ENCODE measurements at regions not wholly inside any gene's neighbourhood (a gene's known extent, or its start where the extent isn't known, plus 50 kb on each side); places are given as distances from the start of the nearest gene placed in this dataset.

DNA sequence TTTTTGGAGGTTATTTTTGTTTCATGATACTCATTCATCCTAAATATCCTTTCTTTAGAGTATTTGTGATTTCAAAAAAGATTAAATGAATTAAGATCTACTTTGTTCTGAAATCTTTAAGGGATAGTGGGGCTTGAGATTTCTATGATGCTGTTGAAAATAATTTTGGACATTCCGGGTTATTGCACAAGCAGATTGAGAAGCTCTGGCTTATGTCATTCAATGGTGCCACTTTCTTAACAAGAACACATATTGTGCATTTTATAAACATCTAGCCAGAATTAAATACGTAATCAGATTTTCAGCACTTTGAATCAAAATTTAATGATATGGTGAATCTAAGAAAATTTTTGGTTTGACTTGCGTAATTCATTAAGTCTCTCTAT lies 207.7 kb upstream of the COL3A1 start:
- Histone ChIP-seq H3K27ac (ENCODE audit: low read depth, low read length) (no peak overlapping the region), H3K4me2 (ENCODE audit: low read depth, low read length, poor library complexity, severe bottlenecking) (no peak overlapping the region), H3K9ac (ENCODE audit: low read length) (no peak overlapping the region), H3K4me3 (ENCODE audit: insufficient read depth, low read length, poor library complexity, severe bottlenecking) (no peak overlapping the region), H4K20me1 (ENCODE audit: low read depth, low read length) (no peaks in the 10 kb centered on the region), H3K36me3 (ENCODE audit: low read length) (no peaks in the 10 kb centered on the region), H3K9me2 (replicated peaks; ENCODE audit: insufficient read depth, low read length) (no peaks in the 10 kb centered on the region), H2AFZ (ENCODE audit: low read depth, low read length, severe bottlenecking) (no peak overlapping the region), H3K9me3 (ENCODE audit: insufficient read depth, low read length) (no peaks in the 10 kb centered on the region), H3F3A (ENCODE audit: insufficient read depth) (no peaks in the 10 kb centered on the region), H3K27me3 (ENCODE audit: low read length) (no peaks in the 10 kb centered on the region), H3K79me2 (ENCODE audit: insufficient read depth, low read length) (no peaks in the 10 kb centered on the region)
- no peak for TF ChIP-seq EZH2phosphoT487 (conservative IDR thresholded peaks at IDR 0.05; ENCODE audit: low read length)
- TF ChIP-seq, protein P1, sequence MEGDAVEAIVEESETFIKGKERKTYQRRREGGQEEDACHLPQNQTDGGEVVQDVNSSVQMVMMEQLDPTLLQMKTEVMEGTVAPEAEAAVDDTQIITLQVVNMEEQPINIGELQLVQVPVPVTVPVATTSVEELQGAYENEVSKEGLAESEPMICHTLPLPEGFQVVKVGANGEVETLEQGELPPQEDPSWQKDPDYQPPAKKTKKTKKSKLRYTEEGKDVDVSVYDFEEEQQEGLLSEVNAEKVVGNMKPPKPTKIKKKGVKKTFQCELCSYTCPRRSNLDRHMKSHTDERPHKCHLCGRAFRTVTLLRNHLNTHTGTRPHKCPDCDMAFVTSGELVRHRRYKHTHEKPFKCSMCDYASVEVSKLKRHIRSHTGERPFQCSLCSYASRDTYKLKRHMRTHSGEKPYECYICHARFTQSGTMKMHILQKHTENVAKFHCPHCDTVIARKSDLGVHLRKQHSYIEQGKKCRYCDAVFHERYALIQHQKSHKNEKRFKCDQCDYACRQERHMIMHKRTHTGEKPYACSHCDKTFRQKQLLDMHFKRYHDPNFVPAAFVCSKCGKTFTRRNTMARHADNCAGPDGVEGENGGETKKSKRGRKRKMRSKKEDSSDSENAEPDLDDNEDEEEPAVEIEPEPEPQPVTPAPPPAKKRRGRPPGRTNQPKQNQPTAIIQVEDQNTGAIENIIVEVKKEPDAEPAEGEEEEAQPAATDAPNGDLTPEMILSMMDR (IDR thresholded peaks at IDR 0.05; ENCODE audit: insufficient read depth, low read length, poor library complexity, severe bottlenecking), result no peak

DNA sequence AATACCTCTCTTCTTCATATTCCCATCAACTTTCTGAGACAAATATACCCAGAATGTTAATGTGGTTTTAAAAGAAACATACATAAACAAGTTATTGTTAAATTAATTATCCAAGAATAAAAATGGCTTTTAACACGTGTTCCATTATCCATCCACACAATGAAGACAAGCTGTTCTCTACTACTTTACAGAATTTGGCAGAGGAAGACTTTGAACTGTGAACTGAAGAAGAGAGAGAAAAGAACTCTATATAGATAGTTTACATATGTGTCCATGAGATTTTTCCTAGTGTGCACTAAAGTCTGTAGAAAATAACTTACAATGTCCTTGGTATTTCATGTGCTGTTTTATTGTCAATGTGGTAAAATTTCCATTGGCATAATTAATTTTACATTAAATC lies 207.0 kb upstream of the COL3A1 start:
- no peak for TF ChIP-seq EZH2phosphoT487 (conservative IDR thresholded peaks at IDR 0.05; ENCODE audit: low read length)
- TF ChIP-seq, protein P1 (IDR thresholded peaks at IDR 0.05; ENCODE audit: insufficient read depth, low read length, poor library complexity, severe bottlenecking), result no peak
- no peak overlapping the region for H3K4me3 ChIP-seq (ENCODE audit: insufficient read depth, low read length, poor library complexity, severe bottlenecking)
- H3K27me3 ChIP-seq (ENCODE audit: low read length), result no peaks in the 10 kb centered on the region
- H3K9me3 ChIP-seq (ENCODE audit: insufficient read depth, low read length), result no peaks in the 10 kb centered on the region
- no peak overlapping the region for H3K27ac ChIP-seq (ENCODE audit: low read depth, low read length)
- H3K9me2 ChIP-seq (replicated peaks; ENCODE audit: insufficient read depth, low read length), result no peaks in the 10 kb centered on the region
- no peaks in the 10 kb centered on the region for H4K20me1 ChIP-seq (ENCODE audit: low read depth, low read length)
- no peak overlapping the region for H3K4me2 ChIP-seq (ENCODE audit: low read depth, low read length, poor library complexity, severe bottlenecking)
- H2AFZ ChIP-seq (ENCODE audit: low read depth, low read length, severe bottlenecking), result no peak overlapping the region
- no peaks in the 10 kb centered on the region for H3F3A ChIP-seq (ENCODE audit: insufficient read depth)
- no peak overlapping the region for H3K9ac ChIP-seq (ENCODE audit: low read length)
- no peaks in the 10 kb centered on the region for H3K79me2 ChIP-seq (ENCODE audit: insufficient read depth, low read length)
- no peaks in the 10 kb centered on the region for H3K36me3 ChIP-seq (ENCODE audit: low read length)

DNA sequence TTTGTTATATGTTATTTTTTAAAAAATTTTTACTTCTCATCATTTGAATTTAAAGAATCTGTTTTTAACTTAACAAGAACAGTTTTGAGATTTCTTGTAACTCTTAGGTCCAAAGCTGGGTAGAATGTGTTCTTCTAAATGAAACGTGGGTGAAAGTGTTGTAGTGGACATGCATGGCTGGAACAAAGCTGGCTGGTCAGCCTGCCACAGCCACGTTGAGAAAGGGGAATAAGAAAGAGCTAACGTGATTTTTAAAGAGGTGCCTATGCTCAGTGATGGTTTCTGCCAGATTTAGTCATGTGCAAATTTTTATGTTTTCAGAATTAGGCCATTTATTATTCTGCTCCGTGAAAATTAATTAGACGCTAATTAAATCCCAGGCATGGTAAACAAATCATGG lies 203.9 kb upstream of the COL3A1 start:
- Histone ChIP-seq H3K36me3 (ENCODE audit: low read length) (no peaks in the 10 kb centered on the region), H3K4me2 (ENCODE audit: low read depth, low read length, poor library complexity, severe bottlenecking) (no peak overlapping the region), H3K79me2 (ENCODE audit: insufficient read depth, low read length) (no peaks in the 10 kb centered on the region), H2AFZ (ENCODE audit: low read depth, low read length, severe bottlenecking) (no peak overlapping the region), H3F3A (ENCODE audit: insufficient read depth) (no peaks in the 10 kb centered on the region), H3K27ac (ENCODE audit: low read depth, low read length) (no peak overlapping the region), H4K20me1 (ENCODE audit: low read depth, low read length) (no peaks in the 10 kb centered on the region), H3K9ac (ENCODE audit: low read length) (no peak overlapping the region), H3K9me2 (replicated peaks; ENCODE audit: insufficient read depth, low read length) (no peaks in the 10 kb centered on the region), H3K9me3 (ENCODE audit: insufficient read depth, low read length) (no peaks in the 10 kb centered on the region), H3K4me3 (ENCODE audit: insufficient read depth, low read length, poor library complexity, severe bottlenecking) (no peak overlapping the region), H3K27me3 (ENCODE audit: low read length) (no peaks in the 10 kb centered on the region)
- no peak for TF ChIP-seq EZH2phosphoT487 (conservative IDR thresholded peaks at IDR 0.05; ENCODE audit: low read length)
- TF ChIP-seq, protein P1 (IDR thresholded peaks at IDR 0.05; ENCODE audit: insufficient read depth, low read length, poor library complexity, severe bottlenecking), result no peak

DNA sequence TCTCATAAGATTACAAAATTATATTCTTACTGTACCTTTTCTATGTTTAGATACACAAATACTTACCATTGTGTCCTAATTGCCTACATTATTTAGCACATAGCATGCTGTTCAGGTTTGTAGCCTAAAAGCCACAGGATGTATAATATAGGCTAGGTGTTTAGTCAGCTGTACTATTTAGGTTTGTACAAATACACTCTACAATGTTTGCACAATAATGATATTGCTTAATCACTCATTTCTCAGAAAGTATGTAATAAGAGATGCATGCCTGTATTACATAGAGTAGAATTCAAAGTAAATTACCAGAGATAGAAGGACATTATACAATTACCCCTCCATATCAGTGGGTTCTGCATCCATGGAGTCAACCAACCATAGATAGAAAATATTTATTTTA lies 201.1 kb upstream of the COL3A1 start:
- Histone ChIP-seq H3K4me3 (ENCODE audit: insufficient read depth, low read length, poor library complexity, severe bottlenecking) (no peak overlapping the region), H3K27me3 (ENCODE audit: low read length) (no peaks in the 10 kb centered on the region), H3K9me3 (ENCODE audit: insufficient read depth, low read length) (no peaks in the 10 kb centered on the region), H3K27ac (ENCODE audit: low read depth, low read length) (no peak overlapping the region), H3K9ac (ENCODE audit: low read length) (no peak overlapping the region), H4K20me1 (ENCODE audit: low read depth, low read length) (no peaks in the 10 kb centered on the region), H3K9me2 (replicated peaks; ENCODE audit: insufficient read depth, low read length) (no peaks in the 10 kb centered on the region), H2AFZ (ENCODE audit: low read depth, low read length, severe bottlenecking) (no peak overlapping the region), H3K4me2 (ENCODE audit: low read depth, low read length, poor library complexity, severe bottlenecking) (no peak overlapping the region), H3K79me2 (ENCODE audit: insufficient read depth, low read length) (no peaks in the 10 kb centered on the region), H3F3A (ENCODE audit: insufficient read depth) (no peaks in the 10 kb centered on the region), H3K36me3 (ENCODE audit: low read length) (no peaks in the 10 kb centered on the region)
- TF ChIP-seq, protein P1 (IDR thresholded peaks at IDR 0.05; ENCODE audit: insufficient read depth, low read length, poor library complexity, severe bottlenecking), result no peak
- TF ChIP-seq EZH2phosphoT487 (conservative IDR thresholded peaks at IDR 0.05; ENCODE audit: low read length), result no peak

All from SU-DHL-6 (cell line).